A549 (cell line): ENCODE measurements at regions not wholly inside any gene's neighbourhood (a gene's known extent, or its start where the extent isn't known, plus 50 kb on each side); places are given as distances from the start of the nearest gene placed in this dataset.

Source experiments
- EP300 ChIP-seq, 2 experiments: fragments of >200 bp; sonication (Bioruptor Twin); formaldehyde crosslinking; IDR thresholded peaks; 2 replicates in 1 of 2; 3 replicates in 1 of 2; pipeline ENCODE4 v1.6.1; 2016 to 2017
- HDAC2 ChIP-seq: fragments of 200-600 bp; sonication (generic); IDR thresholded peaks from 2 replicates; pipeline ENCODE4 v1.6.1; 2016
- JUNB ChIP-seq: fragments of >200 bp; sonication (Bioruptor Twin); formaldehyde crosslinking; IDR thresholded peaks from 2 replicates; pipeline ENCODE4 v1.6.1; 2016
- POLR2A ChIP-seq: IDR thresholded peaks from 2 replicates; pipeline ENCODE4 v1.6.1; 2012; ENCODE audit warnings: mild to moderate bottlenecking, low read length
- RARB ChIP-seq: fragments of 250-450 bp; sonication (Bioruptor Pico); IDR thresholded peaks from 2 replicates; pipeline ENCODE4 v1.8.0; 2021; ENCODE audit warnings: mild to moderate bottlenecking, moderate library complexity
- SMC3 ChIP-seq: fragments of >200 bp; sonication (Bioruptor Twin); formaldehyde crosslinking; IDR thresholded peaks from 3 replicates; pipeline ENCODE4 v1.6.1; 2018; ENCODE audit warnings: inconsistent platforms
- TF ChIP-seq, protein P1 (sequence below): fragments of 200-600 bp; sonication (generic); IDR thresholded peaks from 2 replicates; pipeline ENCODE4 v1.6.1; 2016; ENCODE audit warnings: antibody characterized with exemption, mild to moderate bottlenecking, moderate library complexity

- TF ChIP-seq JUNB (no peak), EP300 (IDR thresholded peaks at IDR 0.05) (no peak), HDAC2 (no peak), RARB (no peak), SMC3 (no peak), POLR2A (no peak)
- TF ChIP-seq, protein P1, sequence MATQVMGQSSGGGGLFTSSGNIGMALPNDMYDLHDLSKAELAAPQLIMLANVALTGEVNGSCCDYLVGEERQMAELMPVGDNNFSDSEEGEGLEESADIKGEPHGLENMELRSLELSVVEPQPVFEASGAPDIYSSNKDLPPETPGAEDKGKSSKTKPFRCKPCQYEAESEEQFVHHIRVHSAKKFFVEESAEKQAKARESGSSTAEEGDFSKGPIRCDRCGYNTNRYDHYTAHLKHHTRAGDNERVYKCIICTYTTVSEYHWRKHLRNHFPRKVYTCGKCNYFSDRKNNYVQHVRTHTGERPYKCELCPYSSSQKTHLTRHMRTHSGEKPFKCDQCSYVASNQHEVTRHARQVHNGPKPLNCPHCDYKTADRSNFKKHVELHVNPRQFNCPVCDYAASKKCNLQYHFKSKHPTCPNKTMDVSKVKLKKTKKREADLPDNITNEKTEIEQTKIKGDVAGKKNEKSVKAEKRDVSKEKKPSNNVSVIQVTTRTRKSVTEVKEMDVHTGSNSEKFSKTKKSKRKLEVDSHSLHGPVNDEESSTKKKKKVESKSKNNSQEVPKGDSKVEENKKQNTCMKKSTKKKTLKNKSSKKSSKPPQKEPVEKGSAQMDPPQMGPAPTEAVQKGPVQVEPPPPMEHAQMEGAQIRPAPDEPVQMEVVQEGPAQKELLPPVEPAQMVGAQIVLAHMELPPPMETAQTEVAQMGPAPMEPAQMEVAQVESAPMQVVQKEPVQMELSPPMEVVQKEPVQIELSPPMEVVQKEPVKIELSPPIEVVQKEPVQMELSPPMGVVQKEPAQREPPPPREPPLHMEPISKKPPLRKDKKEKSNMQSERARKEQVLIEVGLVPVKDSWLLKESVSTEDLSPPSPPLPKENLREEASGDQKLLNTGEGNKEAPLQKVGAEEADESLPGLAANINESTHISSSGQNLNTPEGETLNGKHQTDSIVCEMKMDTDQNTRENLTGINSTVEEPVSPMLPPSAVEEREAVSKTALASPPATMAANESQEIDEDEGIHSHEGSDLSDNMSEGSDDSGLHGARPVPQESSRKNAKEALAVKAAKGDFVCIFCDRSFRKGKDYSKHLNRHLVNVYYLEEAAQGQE = no peak
Measured at GRCh38 chr4:165634766-165635165, 238.3 kb upstream of the TLL1 start.
